ENCODE measurements at regions not wholly inside any gene's neighbourhood (a gene's known extent, or its start where the extent isn't known, plus 50 kb on each side); places are given as distances from the start of the nearest gene placed in this dataset.

DNA sequence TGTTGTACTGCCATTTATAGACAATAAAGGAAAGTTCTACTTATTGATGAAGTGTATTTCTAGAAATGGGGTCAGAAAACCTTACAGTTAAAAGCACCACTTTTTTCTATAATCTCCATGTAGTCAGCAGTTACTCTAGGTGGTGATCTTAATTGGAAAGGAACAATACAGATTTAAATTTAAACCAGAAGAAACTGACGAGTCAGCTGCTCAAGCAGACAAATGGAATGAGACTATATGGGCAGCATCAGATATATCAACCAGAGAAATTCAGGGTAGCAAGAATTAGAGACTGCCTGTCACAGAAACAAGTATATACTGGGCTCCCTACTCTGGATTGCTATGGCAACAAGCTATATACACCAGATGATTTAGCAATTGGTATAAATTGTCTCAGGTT is 99.6 kb upstream of the SCG2 start:
- DNase-seq (ENCODE audit: extremely low read depth, low read depth) = no peak

DNA sequence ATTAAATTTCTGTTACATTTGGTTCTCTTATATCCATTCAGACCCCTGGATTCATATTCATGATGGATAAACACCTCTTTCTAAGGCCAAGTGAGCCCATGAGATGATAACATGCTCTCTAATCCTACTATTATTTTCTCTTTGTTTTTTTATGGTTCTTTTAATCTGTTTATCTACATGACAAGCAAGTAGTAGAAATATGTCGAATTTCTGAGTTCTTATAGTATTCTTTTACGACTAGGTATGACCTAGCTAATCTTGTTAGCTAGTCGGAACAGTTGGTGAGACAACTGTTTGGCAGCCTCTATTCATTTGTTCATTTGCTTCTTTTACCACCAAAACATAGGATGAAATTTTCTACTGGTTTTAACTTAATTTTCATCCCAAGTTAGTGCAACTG is 98.1 kb upstream of the SCG2 start:
- DNase-seq (ENCODE audit: extremely low read depth, low read depth) = no peak

DNA sequence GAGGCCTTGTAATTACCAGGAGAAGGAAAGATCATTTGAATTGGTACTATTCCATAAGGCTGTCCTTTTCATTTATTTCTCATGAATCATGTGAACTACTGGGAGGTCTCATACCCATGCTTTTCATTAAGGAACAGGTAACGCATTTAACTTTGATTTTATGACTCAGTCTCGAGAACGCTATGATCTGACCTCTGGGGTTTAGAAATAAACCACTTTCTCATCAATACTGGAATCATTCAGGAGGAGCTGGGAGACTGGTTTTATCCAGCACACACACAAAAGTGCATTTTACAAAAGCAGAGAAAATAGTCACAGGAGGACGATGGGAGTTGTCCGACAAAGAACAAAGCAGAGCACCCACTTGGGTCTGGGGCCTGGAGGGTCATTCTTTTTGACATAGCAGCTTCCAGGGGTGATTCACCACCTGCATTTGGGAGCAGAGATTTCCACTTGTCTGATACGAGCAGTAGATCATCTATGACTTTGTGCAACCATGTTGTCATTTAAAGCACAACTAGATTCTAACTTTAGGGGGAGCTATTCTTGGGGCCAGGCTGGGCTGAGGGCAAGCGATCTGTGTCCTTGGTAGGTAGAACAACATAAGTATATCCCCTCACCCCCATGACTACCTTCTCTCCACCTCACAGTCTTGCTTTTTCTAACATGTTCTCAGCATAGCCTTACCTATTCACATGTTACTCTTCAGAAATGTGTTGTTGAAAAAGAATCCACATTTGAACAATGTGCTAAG is 95.9 kb upstream of the SCG2 start:
- no peak for DNase-seq (ENCODE audit: extremely low read depth, low read depth)

DNA sequence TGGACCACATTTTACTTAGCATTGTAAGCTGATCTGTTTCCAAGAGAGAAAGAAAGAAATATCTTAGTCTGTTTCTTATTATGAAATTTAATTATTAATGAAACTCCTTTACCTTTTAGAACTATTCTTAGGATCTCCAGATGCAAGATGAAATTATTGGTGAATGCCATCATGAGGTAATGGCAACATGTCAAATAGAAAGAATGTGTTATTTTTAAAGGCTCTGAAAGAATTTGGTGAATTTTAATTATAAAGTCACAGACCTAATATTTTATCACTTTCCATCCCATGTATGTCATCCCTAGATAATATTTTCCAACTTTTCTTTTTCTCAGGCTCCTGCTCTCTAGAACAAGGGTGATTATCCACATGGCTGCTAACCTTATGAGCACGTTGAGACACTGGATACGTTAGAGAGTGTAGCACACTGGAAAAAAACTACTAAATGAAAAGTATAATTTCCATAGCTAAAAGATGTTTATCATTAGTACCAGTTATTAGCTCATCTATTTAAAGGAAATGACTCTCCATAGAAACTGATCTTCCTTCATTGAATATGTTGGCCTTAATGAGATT is 95.2 kb upstream of the SCG2 start:
- no peak for DNase-seq (ENCODE audit: extremely low read depth, low read depth)

DNA sequence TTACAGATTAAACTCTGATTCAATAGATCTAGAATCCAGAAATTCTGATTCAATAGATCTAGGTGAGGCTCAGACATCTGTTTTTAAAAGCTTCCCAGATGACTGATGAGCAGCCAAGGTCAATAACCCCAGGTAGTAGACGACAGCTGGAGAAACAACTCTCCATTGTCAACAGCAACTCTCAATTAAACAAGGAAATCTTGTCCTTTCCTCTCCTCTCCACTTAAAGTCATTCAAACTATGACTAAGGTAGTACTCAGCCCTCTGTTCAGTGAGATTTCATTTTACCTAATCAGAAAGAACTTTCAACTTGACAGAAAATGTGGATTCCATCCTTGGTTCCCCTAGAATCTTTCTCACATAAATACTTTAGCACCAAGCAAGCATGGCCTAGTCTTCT is 94.6 kb upstream of the SCG2 start:
- DNase-seq (ENCODE audit: extremely low read depth, low read depth) = no peak

DNA sequence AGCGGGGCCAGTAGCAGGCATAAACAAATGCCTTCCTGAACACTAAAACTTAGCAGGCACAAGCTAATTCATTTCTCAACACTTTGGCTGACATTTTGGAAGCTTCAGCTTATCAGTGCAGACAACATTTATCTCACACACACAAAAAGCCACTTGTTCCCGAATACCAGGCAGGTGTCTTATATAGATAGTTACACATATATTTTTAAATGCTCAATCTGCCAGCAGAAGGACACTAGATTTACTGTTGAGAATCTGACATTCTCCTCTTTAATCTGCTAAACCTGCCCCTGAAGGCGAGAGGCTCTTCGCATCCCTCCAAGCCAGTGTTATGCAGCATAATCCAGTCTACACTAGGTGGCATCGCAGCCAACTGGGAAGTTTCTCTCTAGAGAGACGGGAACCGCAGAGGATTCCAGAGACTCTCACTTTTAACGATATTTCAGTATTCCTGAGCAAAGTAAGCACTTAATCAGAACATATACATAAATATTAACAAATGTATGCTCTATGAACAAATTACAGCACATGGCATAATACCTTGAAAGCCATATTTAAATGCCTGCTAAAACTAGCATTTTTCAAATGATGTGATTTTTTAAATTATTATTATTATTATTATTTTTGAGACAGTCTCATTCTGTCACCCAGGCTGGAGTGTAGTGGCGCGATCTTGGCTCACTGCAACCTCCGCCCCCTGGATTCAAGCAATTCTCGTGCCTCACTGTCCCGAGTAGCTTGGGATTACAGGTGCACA is 90.2 kb upstream of the SCG2 start:
- DNase-seq (ENCODE audit: extremely low read depth, low read depth) = peak; percentile 64

DNA sequence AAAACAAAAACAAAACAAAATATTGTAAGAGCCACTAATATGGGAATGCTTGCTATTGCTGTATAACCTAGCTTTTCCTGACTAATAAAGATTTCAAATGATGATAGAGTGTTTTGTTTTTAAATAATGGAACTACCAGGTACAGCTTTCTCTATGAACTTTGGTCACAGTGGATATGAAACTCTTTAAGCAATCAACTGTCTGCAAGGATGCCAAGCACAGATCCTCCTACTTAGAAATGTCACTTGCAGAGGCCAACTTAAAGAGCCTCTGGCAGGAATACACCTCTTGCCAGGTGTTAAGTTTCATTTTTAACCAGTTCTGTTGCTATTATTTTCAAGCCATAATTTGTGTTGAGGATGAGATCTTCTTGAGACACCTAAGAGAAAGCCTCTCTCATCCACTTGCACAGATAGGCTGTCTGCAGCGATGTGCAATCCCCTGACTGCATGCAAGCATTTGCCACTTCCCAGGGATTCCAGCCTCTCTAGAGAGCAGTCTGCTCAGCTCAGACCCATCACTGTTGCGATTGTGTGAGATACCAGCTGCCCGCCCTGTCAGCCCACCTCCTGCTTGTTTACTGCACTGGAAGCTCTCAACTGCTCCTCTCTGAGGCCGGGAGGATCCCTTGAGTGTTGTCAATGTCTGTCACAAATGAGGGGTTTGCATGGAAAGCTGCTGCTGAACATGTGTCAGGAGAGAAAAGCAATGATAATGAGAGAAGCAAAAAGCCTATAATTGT is 86.1 kb upstream of the SCG2 start:
- no peak for DNase-seq (ENCODE audit: extremely low read depth, low read depth)

DNA sequence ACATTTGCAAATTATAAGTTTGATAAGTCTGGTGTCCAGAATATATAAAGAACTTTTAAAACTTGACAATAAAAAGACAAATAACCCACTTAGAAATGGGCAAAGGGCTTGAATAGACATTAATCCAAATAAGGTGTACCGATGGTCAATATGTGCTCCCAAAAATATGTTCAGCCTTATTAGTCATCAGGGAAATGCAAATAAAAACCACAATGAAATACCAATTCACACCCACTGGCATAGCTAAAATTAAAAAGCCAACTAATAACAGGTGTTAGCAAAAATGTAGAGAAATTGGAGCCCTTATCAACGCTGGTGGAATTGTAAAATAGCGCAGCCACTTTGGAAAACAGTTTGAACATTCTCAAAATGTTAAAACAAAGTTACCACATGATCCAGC is 79.0 kb upstream of the SCG2 start:
- DNase-seq (ENCODE audit: extremely low read depth, low read depth) = no peak

DNA sequence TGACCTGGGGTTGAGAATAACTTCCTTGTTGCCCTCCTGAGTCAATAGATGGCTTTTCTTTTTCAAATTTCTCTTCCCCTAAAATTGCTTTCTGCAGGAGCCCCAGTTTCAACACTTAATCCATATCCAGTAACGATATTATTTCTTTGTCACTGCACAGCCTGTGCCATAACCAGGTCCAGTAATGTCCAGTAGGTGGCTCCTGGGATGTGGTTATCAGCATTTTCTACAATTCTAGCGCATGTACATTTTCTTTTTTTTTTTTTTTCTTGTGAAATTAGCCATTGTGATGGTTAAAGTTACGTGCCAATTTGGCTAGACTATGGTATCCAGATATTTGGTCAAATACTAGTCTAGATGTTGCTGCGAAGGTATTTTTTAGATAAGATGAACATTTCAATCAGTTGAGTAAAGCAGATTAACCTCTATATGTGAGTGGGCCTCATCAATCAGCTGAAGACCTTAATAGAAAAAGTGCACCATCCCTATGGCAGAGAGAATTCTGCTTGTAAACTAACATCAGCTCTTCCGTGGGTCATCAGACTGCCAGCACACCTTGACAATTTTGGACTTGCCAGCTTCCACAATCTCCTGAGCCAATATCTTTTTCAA is 72.9 kb upstream of the SCG2 start:
- DNase-seq (ENCODE audit: extremely low read depth, low read depth) = peak; percentile 24

DNA sequence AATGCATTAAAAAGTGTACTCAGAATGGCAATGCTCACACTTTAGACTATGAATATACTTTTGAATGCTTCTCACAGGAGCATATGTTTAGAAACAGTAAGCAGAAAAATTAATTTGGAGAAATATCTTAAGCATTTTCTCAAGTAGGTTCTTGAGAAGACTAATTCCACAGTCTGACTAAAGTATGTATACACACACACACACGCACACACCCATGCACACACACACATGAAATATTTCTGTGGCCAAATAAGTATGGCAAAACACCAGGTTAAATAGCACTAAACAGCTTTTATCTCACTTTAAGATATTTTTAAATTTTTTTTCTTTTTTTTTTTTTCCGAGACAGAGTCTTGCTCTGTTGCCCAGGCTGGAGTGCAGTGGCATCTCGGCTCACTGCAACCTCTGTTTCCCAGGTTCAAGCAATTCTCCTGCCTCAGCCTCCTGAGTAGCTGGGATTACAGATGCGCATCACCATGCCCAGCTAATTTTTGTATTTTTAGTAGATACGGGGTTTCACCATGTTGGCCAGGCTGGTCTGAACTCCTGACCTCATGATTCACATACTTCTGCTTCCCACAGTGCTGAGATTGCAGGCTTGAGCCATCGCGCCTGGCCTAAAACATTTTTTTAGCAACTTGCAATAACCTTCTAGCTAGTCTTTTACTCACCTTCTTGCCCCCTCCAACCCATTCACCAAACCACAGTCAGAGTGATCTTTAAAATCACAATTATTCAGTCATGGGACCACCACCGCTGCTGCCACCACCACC is 67.5 kb upstream of the SCG2 start:
- DNase-seq (ENCODE audit: extremely low read depth, low read depth) = no peak

DNA sequence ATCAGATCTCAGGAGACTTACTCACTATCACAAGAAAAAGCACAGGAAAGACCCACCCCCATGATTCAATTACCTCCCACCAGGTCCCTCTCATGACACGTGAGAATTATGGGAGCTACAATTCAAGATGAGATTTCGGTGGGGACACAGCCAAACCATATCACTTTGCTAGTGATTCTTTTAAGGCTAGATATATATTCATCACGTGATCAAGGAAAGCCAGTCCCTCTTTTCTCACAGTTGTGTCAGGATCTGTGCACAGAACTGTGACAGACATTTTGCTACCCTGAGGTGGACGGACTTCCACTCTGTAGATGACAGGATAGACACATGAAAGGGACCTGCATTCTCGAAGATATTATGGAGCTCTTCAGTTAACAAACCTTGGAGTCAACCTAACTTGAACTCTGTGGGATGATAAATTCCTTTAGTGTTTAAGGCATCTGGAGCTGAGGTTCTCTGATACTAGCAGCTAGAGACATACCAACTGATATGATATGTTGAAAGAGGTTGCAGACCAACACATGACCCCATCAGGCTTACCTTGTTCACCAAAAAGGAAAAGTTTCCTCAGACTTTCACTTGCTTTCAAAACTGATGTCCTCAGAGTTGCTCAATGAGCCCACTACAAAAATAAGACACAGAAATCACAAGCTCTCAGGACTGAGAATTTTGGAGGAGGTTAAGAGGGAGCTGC is 66.3 kb upstream of the SCG2 start:
- DNase-seq (ENCODE audit: extremely low read depth, low read depth) = no peak

DNA sequence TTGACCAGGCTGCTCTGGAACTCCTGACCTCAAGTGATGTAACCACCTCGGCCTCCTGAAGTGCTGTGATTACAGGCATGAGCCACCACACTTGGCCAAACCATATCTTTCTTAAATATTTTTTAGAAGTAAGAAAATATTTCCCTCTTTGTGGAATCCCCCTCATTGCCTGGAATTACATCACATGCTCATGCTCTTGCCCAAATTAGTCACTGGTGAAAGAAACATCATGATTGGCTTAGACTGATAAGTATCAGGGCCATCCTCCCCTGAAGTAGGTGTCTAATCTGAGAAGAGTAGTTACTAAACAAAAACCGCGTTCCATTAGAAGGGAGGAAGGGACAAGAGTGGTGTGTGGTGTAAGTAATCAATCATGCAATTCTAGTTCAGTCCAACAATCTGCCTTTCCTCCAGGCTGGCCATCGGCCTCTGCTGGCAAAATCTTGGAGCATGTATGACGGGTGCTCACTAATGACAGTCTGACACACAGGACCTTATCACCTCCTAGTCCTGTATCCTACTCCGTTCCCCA is 52.3 kb upstream of the SCG2 start:
- DNase-seq (ENCODE audit: extremely low read depth, low read depth) = no peak

DNA sequence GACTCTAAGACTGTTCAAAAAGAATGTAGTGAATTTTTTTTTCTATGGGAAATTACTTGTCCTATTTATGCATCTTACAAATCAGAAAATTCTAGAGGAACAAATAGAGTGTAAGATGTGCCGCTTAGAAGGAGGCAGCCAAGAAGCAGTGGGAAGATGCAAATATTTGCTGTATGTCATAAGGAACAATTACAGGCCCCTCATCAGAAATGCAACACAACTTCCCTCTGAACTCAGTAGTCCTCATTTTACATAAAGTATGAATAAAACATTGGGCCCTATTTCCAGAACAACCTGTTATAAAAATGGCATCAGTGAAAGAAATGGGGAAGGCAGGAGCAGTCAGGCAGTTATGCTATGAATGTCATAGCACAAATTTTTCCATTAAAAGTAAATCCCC is 50.7 kb upstream of the SCG2 start:
- DNase-seq (ENCODE audit: extremely low read depth, low read depth) = no peak

DNA sequence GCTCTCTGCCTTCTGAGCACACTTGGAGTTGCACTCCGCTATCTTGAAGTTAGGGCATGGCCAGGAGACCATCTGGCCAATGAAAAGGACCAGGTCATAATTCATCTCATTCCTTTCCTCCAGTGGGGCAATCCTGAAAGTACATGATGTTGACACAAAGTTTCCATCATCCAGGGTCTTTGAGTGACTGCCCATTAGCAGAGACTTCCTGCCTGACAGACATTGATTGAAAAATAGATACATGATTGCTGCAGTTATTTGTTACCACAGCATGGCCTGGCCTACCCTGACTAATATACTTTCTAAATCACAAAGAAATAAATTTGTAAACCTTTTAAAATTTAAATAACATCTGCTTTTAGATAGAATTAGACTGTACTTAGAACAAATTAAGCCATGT is 50.0 kb upstream of the SCG2 start:
- DNase-seq (ENCODE audit: extremely low read depth, low read depth) = no peak

Measured in NCI-H460 (cell line).